ENCODE measurements at regions not wholly inside any gene's neighbourhood (a gene's known extent, or its start where the extent isn't known, plus 50 kb on each side); places are given as distances from the start of the nearest gene placed in this dataset.

- 43% methylated on average over 1 of the region's 2 CpGs; no CpG with 5 or more reads in 1 of the 2 experiments for WGBS, 2 experiments (ENCODE audit: extremely low coverage in 2 of 2, insufficient read length in 1 of 2)
- intact Hi-C loops (cut with micrococcal nuclease), result no loop called here
- Histone ChIP-seq H3K4me2 (ENCODE audit: low read depth, low read length) (no peak overlapping the region), H3K4me3 (ENCODE audit: insufficient read depth, low read depth, low read length) (no peak overlapping the region), H3K9me1 (ENCODE audit: insufficient read depth, low read length) (no peaks in the 10 kb centered on the region), H3K18ac (ENCODE audit: low read depth, low read length) (no peak overlapping the region), H4K20me1 (ENCODE audit: insufficient read depth, low read length) (no peaks in the 10 kb centered on the region), H3K9me3 (ENCODE audit: control insufficient read depth, insufficient read depth, low read length) (no peaks in the 10 kb centered on the region), H2AK9ac (replicated peaks; ENCODE audit: low read depth, low read length, poor library complexity) (no peak overlapping the region), H3K9ac (ENCODE audit: low read depth, low read length) (no peak overlapping the region), H2BK20ac (ENCODE audit: low read depth, low read length) (no peak overlapping the region), H3K4ac (ENCODE audit: low read depth, low read length) (no peak overlapping the region), H3K79me1 (ENCODE audit: low read depth in 1 of 2, low read length in 2 of 2) (no peaks in the 10 kb centered on the region), H4K8ac (ENCODE audit: low read depth in 2 of 2, low read length in 2 of 2) (no peak overlapping the region), H2AK5ac (ENCODE audit: low read depth, low read length) (no peak overlapping the region), H3K4me1 (ENCODE audit: control insufficient read depth, insufficient read depth, low read length) (no peaks in the 10 kb centered on the region), H2BK120ac (ENCODE audit: low read depth, low read length) (no peak overlapping the region), H4K5ac (ENCODE audit: low read depth, low read length) (no peak overlapping the region), H3K14ac (replicated peaks; ENCODE audit: low read depth, low read length) (no peak overlapping the region), H4K91ac (ENCODE audit: insufficient read depth, low read depth, low read length) (no peak overlapping the region), H2BK5ac (ENCODE audit: low read depth, low read length, poor library complexity, severe bottlenecking) (no peak overlapping the region), H3K56ac (ENCODE audit: extremely low read depth, insufficient read depth, low read length) (no peak overlapping the region), H3K23ac (ENCODE audit: low read depth, low read length) (no peak overlapping the region), H2AFZ (replicated peaks; ENCODE audit: low read length, poor library complexity) (no peak overlapping the region), H3K27ac (ENCODE audit: insufficient read depth, low read length) (no peak overlapping the region), H3K36me3 (ENCODE audit: control insufficient read depth, insufficient read depth, low read length) (no peaks in the 10 kb centered on the region), H2BK15ac (ENCODE audit: low read depth, low read length) (no peak overlapping the region), H3K27me3 (ENCODE audit: control insufficient read depth, insufficient read depth, low read length) (peaks cover 2% of the 10 kb centered on the region)
- in situ Hi-C loops (cut with MboI; ENCODE audit: low sequenced_read_pairs), result no loop called here
- ATAC-seq (ENCODE audit: low read depth), result no peak
- ChIA-PET CTCF (no interaction called here), POLR2A (ENCODE audit: unreplicated experiment) (no interaction called here)
- DNase-seq, result no peak
- dilution Hi-C loops (cut with HindIII; ENCODE audit: low sequenced_read_pairs, unreplicated experiment), result no loop called here
- no TSS peak for BruUV-seq (replicated peaks)
- no peak for TF ChIP-seq MAFK (IDR thresholded peaks at IDR 0.05; ENCODE audit: low read depth, low read length)
- TF ChIP-seq CTCF (conservative IDR thresholded peaks at IDR 0.05; ENCODE audit: low read depth, low read length), result no peak
Observed at GRCh38 chr18:62634458-62634857, 80.9 kb upstream of the PHLPP1 start.

All from IMR-90 (cell line).